ENCODE measurements at regions not wholly inside any gene's neighbourhood (a gene's known extent, or its start where the extent isn't known, plus 50 kb on each side); places are given as distances from the start of the nearest gene placed in this dataset.
"Not testable (repeated sequence)": the region's sequence is repeated elsewhere in the genome, so short reads cannot be mapped to it uniquely, and the experiment has no call there.

GRCh38 chrX:955168-955781 lies 257.2 kb downstream of the CRLF2 start:
- not testable (repeated sequence) for H3K27me3 ChIP-seq (ENCODE audit: control insufficient read depth, insufficient read depth, low read length); H3K27ac ChIP-seq (ENCODE audit: low read length)
- WGBS (ENCODE audit: insufficient coverage, insufficient read length): no CpG with 5 or more reads among the region's 1 CpG

GRCh38 chrX:953879-954482 lies 258.5 kb downstream of the CRLF2 start:
- Histone ChIP-seq H3K36me3 (ENCODE audit: control insufficient read depth, insufficient read depth, low read length) (no peaks in the 10 kb centered on the region), H3K27me3 (ENCODE audit: control insufficient read depth, insufficient read depth, low read length) (no peaks in the 10 kb centered on the region), H3K27ac (ENCODE audit: low read length) (no peak overlapping the region), H3K4me3 (ENCODE audit: low read length) (no peak overlapping the region), H3K9me3 (ENCODE audit: control insufficient read depth, insufficient read depth, low read length) (no peaks in the 10 kb centered on the region; the same call in 1 of the 2 replicates), H3K4me1 (ENCODE audit: control insufficient read depth, insufficient read depth, low read length) (no peaks in the 10 kb centered on the region)
- DNase-seq (ENCODE audit: low read depth, low spot score): no peak

More at GRCh38 chrX:955168-955781, 257.2 kb downstream of the CRLF2 start:
- H3K4me3 ChIP-seq (ENCODE audit: low read length); H3K36me3 ChIP-seq (ENCODE audit: control insufficient read depth, insufficient read depth, low read length); H3K4me1 ChIP-seq (ENCODE audit: control insufficient read depth, insufficient read depth, low read length); DNase-seq (ENCODE audit: low read depth, low spot score); H3K9me3 ChIP-seq (ENCODE audit: control insufficient read depth, insufficient read depth, low read length): not testable (repeated sequence)

GRCh38 chrX:952816-953215 lies 259.6 kb downstream of the CRLF2 start:
- Histone ChIP-seq H3K4me1 (ENCODE audit: control insufficient read depth, insufficient read depth, low read length) (no peaks in the 10 kb centered on the region), H3K9me3 (ENCODE audit: control insufficient read depth, insufficient read depth, low read length) (no peaks in the 10 kb centered on the region), H3K36me3 (ENCODE audit: control insufficient read depth, insufficient read depth, low read length) (no peaks in the 10 kb centered on the region), H3K27ac (ENCODE audit: low read length) (no peak overlapping the region), H3K4me3 (ENCODE audit: low read length) (no peak overlapping the region), H3K27me3 (ENCODE audit: control insufficient read depth, insufficient read depth, low read length) (no peaks in the 10 kb centered on the region)
- no CpG with 5 or more reads among the region's 5 CpGs for WGBS (ENCODE audit: insufficient coverage, insufficient read length)
- DNase-seq (ENCODE audit: low read depth, low spot score): no peak

GRCh38 chrX:947262-947661 lies 265.2 kb downstream of the CRLF2 start:
- not testable (repeated sequence) for H3K9me3 ChIP-seq (ENCODE audit: control insufficient read depth, insufficient read depth, low read length); H3K4me3 ChIP-seq (ENCODE audit: low read length); DNase-seq (ENCODE audit: low read depth, low spot score); H3K27ac ChIP-seq (ENCODE audit: low read length); H3K27me3 ChIP-seq (ENCODE audit: control insufficient read depth, insufficient read depth, low read length); H3K36me3 ChIP-seq (ENCODE audit: control insufficient read depth, insufficient read depth, low read length); H3K4me1 ChIP-seq (ENCODE audit: control insufficient read depth, insufficient read depth, low read length)
- no CpG with 5 or more reads among the region's 6 CpGs for WGBS (ENCODE audit: insufficient coverage, insufficient read length)

GRCh38 chrX:943035-943434 lies 269.4 kb downstream of the CRLF2 start:
- Histone ChIP-seq H3K36me3 (ENCODE audit: control insufficient read depth, insufficient read depth, low read length) (no peaks in the 10 kb centered on the region), H3K27ac (ENCODE audit: low read length) (no peak overlapping the region)

GRCh38 chrX:940691-941090 lies 271.8 kb downstream of the CRLF2 start:
- no CpG with 5 or more reads among the region's 9 CpGs for WGBS (ENCODE audit: insufficient coverage, insufficient read length)
- H3K27ac ChIP-seq (ENCODE audit: low read length): no peak overlapping the region
- DNase-seq (ENCODE audit: low read depth, low spot score): no peak
- no peak overlapping the region for H3K4me3 ChIP-seq (ENCODE audit: low read length)
- no peaks in the 10 kb centered on the region for H3K4me1 ChIP-seq (ENCODE audit: control insufficient read depth, insufficient read depth, low read length)
- no peaks in the 10 kb centered on the region for H3K36me3 ChIP-seq (ENCODE audit: control insufficient read depth, insufficient read depth, low read length)
- H3K9me3 ChIP-seq (ENCODE audit: control insufficient read depth, insufficient read depth, low read length): 0 out of 2 replicates have a peak, but pooled peaks cover 1% of the 10 kb centered on the region
- H3K27me3 ChIP-seq (ENCODE audit: control insufficient read depth, insufficient read depth, low read length): no peaks in the 10 kb centered on the region

More at GRCh38 chrX:943035-943434, 269.4 kb downstream of the CRLF2 start:
- Histone ChIP-seq H3K9me3 (ENCODE audit: control insufficient read depth, insufficient read depth, low read length) (0 out of 2 replicates have a peak, but pooled peaks cover 1% of the 10 kb centered on the region), H3K4me1 (ENCODE audit: control insufficient read depth, insufficient read depth, low read length) (no peaks in the 10 kb centered on the region), H3K4me3 (ENCODE audit: low read length) (no peak overlapping the region), H3K27me3 (ENCODE audit: control insufficient read depth, insufficient read depth, low read length) (no peaks in the 10 kb centered on the region)
- DNase-seq (ENCODE audit: low read depth, low spot score): no peak
- no CpG with 5 or more reads among the region's 1 CpG for WGBS (ENCODE audit: insufficient coverage, insufficient read length)

- no CpG with 5 or more reads among the region's 26 CpGs for WGBS (ENCODE audit: insufficient coverage, insufficient read length)
- no peaks in the 10 kb centered on the region for H3K36me3 ChIP-seq (ENCODE audit: control insufficient read depth, insufficient read depth, low read length)
- 0 out of 2 replicates have a peak, but pooled peaks cover 1% of the 10 kb centered on the region for H3K9me3 ChIP-seq (ENCODE audit: control insufficient read depth, insufficient read depth, low read length)
- no peak for DNase-seq (ENCODE audit: low read depth, low spot score)
- no peak overlapping the region for H3K4me3 ChIP-seq (ENCODE audit: low read length)
- no peak overlapping the region for H3K27ac ChIP-seq (ENCODE audit: low read length)
- H3K4me1 ChIP-seq (ENCODE audit: control insufficient read depth, insufficient read depth, low read length): no peaks in the 10 kb centered on the region
- H3K27me3 ChIP-seq (ENCODE audit: control insufficient read depth, insufficient read depth, low read length): no peaks in the 10 kb centered on the region
These were observed 275.3 kb downstream of the CRLF2 start for GRCh38 chrX:936979-937769.

- DNase-seq (ENCODE audit: low read depth, low spot score): no peak
- H3K36me3 ChIP-seq (ENCODE audit: control insufficient read depth, insufficient read depth, low read length): no peaks in the 10 kb centered on the region
- H3K4me3 ChIP-seq (ENCODE audit: low read length): no peak overlapping the region
- no peaks in the 10 kb centered on the region for H3K27me3 ChIP-seq (ENCODE audit: control insufficient read depth, insufficient read depth, low read length)
- H3K9me3 ChIP-seq (ENCODE audit: control insufficient read depth, insufficient read depth, low read length): no peaks in the 10 kb centered on the region
- H3K27ac ChIP-seq (ENCODE audit: low read length): no peak overlapping the region
- WGBS (ENCODE audit: insufficient coverage, insufficient read length): 100% methylated on average over 3 of the region's 11 CpGs
- H3K4me1 ChIP-seq (ENCODE audit: control insufficient read depth, insufficient read depth, low read length): no peaks in the 10 kb centered on the region
These were observed 278.8 kb downstream of the CRLF2 start for GRCh38 chrX:933611-934010.

GRCh38 chrX:928606-929005 lies 283.8 kb downstream of the CRLF2 start:
- Histone ChIP-seq H3K9me3 (ENCODE audit: control insufficient read depth, insufficient read depth, low read length) (no peaks in the 10 kb centered on the region), H3K36me3 (ENCODE audit: control insufficient read depth, insufficient read depth, low read length) (no peaks in the 10 kb centered on the region), H3K4me3 (ENCODE audit: low read length) (no peak overlapping the region), H3K27ac (ENCODE audit: low read length) (no peak overlapping the region), H3K27me3 (ENCODE audit: control insufficient read depth, insufficient read depth, low read length) (no peaks in the 10 kb centered on the region), H3K4me1 (ENCODE audit: control insufficient read depth, insufficient read depth, low read length) (no peaks in the 10 kb centered on the region)
- no peak for DNase-seq (ENCODE audit: low read depth, low spot score)
- WGBS (ENCODE audit: insufficient coverage, insufficient read length): no CpG with 5 or more reads among the region's 4 CpGs

GRCh38 chrX:926991-927390 lies 285.5 kb downstream of the CRLF2 start:
- H3K27me3 ChIP-seq (ENCODE audit: control insufficient read depth, insufficient read depth, low read length): no peaks in the 10 kb centered on the region

More at GRCh38 chrX:926991-927390, 285.5 kb downstream of the CRLF2 start:
- Histone ChIP-seq H3K27ac (ENCODE audit: low read length) (no peak overlapping the region), H3K9me3 (ENCODE audit: control insufficient read depth, insufficient read depth, low read length) (no peaks in the 10 kb centered on the region), H3K4me3 (ENCODE audit: low read length) (no peak overlapping the region), H3K4me1 (ENCODE audit: control insufficient read depth, insufficient read depth, low read length) (no peaks in the 10 kb centered on the region), H3K36me3 (ENCODE audit: control insufficient read depth, insufficient read depth, low read length) (no peaks in the 10 kb centered on the region)
- no peak for DNase-seq (ENCODE audit: low read depth, low spot score)
- WGBS (ENCODE audit: insufficient coverage, insufficient read length): no CpG with 5 or more reads among the region's 2 CpGs
